Muscle layer of duodenum (tissue), 2 donors: ENCODE measurements at regions not wholly inside any gene's neighbourhood (a gene's known extent, or its start where the extent isn't known, plus 50 kb on each side); places are given as distances from the start of the nearest gene placed in this dataset.

Experiments
- H3K27ac ChIP-seq: one replicate; pipeline ENCODE4 v1.7.0; 2013; ENCODE audit warnings: mild to moderate bottlenecking, low read length
- H3K27me3 ChIP-seq: one replicate; pipeline ENCODE4 v1.7.0; 2013; ENCODE audit warnings: low read depth, mild to moderate bottlenecking, control low read depth, low read length
- H3K36me3 ChIP-seq, 2 donors: one replicate each; pipeline ENCODE4 v1.7.0; 2013; ENCODE audit warnings: low read length in 2 of 2, control low read depth in 1 of 2, mild to moderate bottlenecking in 1 of 2; ENCODE audit not compliant: insufficient read depth in 2 of 2, control insufficient read depth in 1 of 2
- H3K4me1 ChIP-seq, 2 donors: one replicate each; pipeline ENCODE4 v1.7.0; 2013; ENCODE audit warnings: low read length in 2 of 2, mild to moderate bottlenecking in 2 of 2, control low read depth in 1 of 2, moderate library complexity in 1 of 2; ENCODE audit not compliant: insufficient read depth in 2 of 2, control insufficient read depth in 1 of 2
- H3K4me3 ChIP-seq, 2 donors: one replicate each; pipeline ENCODE4 v1.7.0; 2013; ENCODE audit warnings: low read length in 2 of 2, low read depth in 1 of 2, mild to moderate bottlenecking in 1 of 2
- H3K9me3 ChIP-seq, 2 donors: one replicate each; pipeline ENCODE4 v1.7.0; 2013; ENCODE audit warnings: low read length in 2 of 2, control low read depth in 1 of 2, mild to moderate bottlenecking in 1 of 2; ENCODE audit not compliant: control insufficient read depth in 1 of 2
- donor health status: healthy.

GRCh38 chr3:117600112-117600511, 890.5 kb downstream of the TUSC7 start:
- no peak overlapping the region for H3K27ac ChIP-seq
- no peaks in the 10 kb centered on the region for H3K36me3 ChIP-seq
- H3K4me1 ChIP-seq, result no peaks in the 10 kb centered on the region
- H3K4me3 ChIP-seq, result no peak overlapping the region
- H3K9me3 ChIP-seq, result no peaks in the 10 kb centered on the region
- H3K27me3 ChIP-seq, result no peaks in the 10 kb centered on the region

- Histone ChIP-seq H3K27me3 (no peaks in the 10 kb centered on the region), H3K36me3 (no peaks in the 10 kb centered on the region), H3K4me1 (no peaks in the 10 kb centered on the region), H3K27ac (no peak overlapping the region), H3K9me3 (no peaks in the 10 kb centered on the region), H3K4me3 (no peak overlapping the region)
These were observed 891.1 kb downstream of the TUSC7 start for GRCh38 chr3:117600666-117601065.

GRCh38 chr3:117602058-117602644, 892.6 kb downstream of the TUSC7 start:
- Histone ChIP-seq H3K4me3 (no peak overlapping the region), H3K27me3 (no peaks in the 10 kb centered on the region), H3K27ac (no peak overlapping the region), H3K36me3 (no peaks in the 10 kb centered on the region), H3K4me1 (no peaks in the 10 kb centered on the region), H3K9me3 (no peaks in the 10 kb centered on the region)

- H3K27me3 ChIP-seq, result no peaks in the 10 kb centered on the region
- H3K4me3 ChIP-seq, result no peak overlapping the region
- no peaks in the 10 kb centered on the region for H3K4me1 ChIP-seq
- H3K27ac ChIP-seq, result no peak overlapping the region
- H3K9me3 ChIP-seq, result no peaks in the 10 kb centered on the region
- no peaks in the 10 kb centered on the region for H3K36me3 ChIP-seq
These were observed 893.5 kb downstream of the TUSC7 start for GRCh38 chr3:117603097-117603496.

- H3K27me3 ChIP-seq, result no peaks in the 10 kb centered on the region
- H3K4me1 ChIP-seq, result no peaks in the 10 kb centered on the region
- no peak overlapping the region for H3K4me3 ChIP-seq
- no peaks in the 10 kb centered on the region for H3K36me3 ChIP-seq
- H3K9me3 ChIP-seq, result no peaks in the 10 kb centered on the region
- no peak overlapping the region for H3K27ac ChIP-seq
These were observed 897.3 kb downstream of the TUSC7 start for GRCh38 chr3:117606866-117607265.

- no peaks in the 10 kb centered on the region for H3K36me3 ChIP-seq
- no peaks in the 10 kb centered on the region for H3K27me3 ChIP-seq
- no peak overlapping the region for H3K27ac ChIP-seq
- H3K9me3 ChIP-seq, result no peaks in the 10 kb centered on the region
- no peaks in the 10 kb centered on the region for H3K4me1 ChIP-seq
- H3K4me3 ChIP-seq, result no peak overlapping the region
These were observed 899.8 kb downstream of the TUSC7 start for GRCh38 chr3:117609330-117609729.

GRCh38 chr3:117610156-117610555, 900.6 kb downstream of the TUSC7 start:
- Histone ChIP-seq H3K27me3 (no peaks in the 10 kb centered on the region), H3K27ac (no peak overlapping the region), H3K4me3 (no peak overlapping the region), H3K9me3 (no peaks in the 10 kb centered on the region), H3K4me1 (no peaks in the 10 kb centered on the region), H3K36me3 (no peaks in the 10 kb centered on the region)

GRCh38 chr3:117611211-117611610, 901.6 kb downstream of the TUSC7 start:
- Histone ChIP-seq H3K27ac (no peak overlapping the region), H3K9me3 (no peaks in the 10 kb centered on the region), H3K36me3 (no peaks in the 10 kb centered on the region), H3K4me3 (no peak overlapping the region), H3K4me1 (no peaks in the 10 kb centered on the region), H3K27me3 (no peaks in the 10 kb centered on the region)

GRCh38 chr3:117616227-117616626, 906.6 kb downstream of the TUSC7 start:
- no peaks in the 10 kb centered on the region for H3K9me3 ChIP-seq
- H3K27ac ChIP-seq, result no peak overlapping the region
- H3K27me3 ChIP-seq, result no peaks in the 10 kb centered on the region

GRCh38 chr3:117617906-117618305, 908.3 kb downstream of the TUSC7 start:
- Histone ChIP-seq H3K36me3 (no peaks in the 10 kb centered on the region), H3K4me1 (no peaks in the 10 kb centered on the region), H3K4me3 (no peak overlapping the region), H3K27ac (no peak overlapping the region), H3K27me3 (no peaks in the 10 kb centered on the region), H3K9me3 (no peaks in the 10 kb centered on the region)

More at GRCh38 chr3:117616227-117616626, 906.6 kb downstream of the TUSC7 start:
- no peaks in the 10 kb centered on the region for H3K36me3 ChIP-seq
- no peak overlapping the region for H3K4me3 ChIP-seq
- H3K4me1 ChIP-seq, result no peaks in the 10 kb centered on the region

GRCh38 chr3:117618462-117618861, 908.9 kb downstream of the TUSC7 start:
- H3K4me1 ChIP-seq, result no peaks in the 10 kb centered on the region
- H3K9me3 ChIP-seq, result no peaks in the 10 kb centered on the region
- H3K27ac ChIP-seq, result no peak overlapping the region
- H3K27me3 ChIP-seq, result no peaks in the 10 kb centered on the region
- no peak overlapping the region for H3K4me3 ChIP-seq
- H3K36me3 ChIP-seq, result no peaks in the 10 kb centered on the region

- Histone ChIP-seq H3K9me3 (no peaks in the 10 kb centered on the region), H3K4me1 (no peaks in the 10 kb centered on the region), H3K27me3 (no peaks in the 10 kb centered on the region), H3K27ac (no peak overlapping the region), H3K4me3 (no peak overlapping the region), H3K36me3 (no peaks in the 10 kb centered on the region)
These were observed 910.2 kb downstream of the TUSC7 start for GRCh38 chr3:117619805-117620204.
